ENCODE measurements at regions not wholly inside any gene's neighbourhood (a gene's known extent, or its start where the extent isn't known, plus 50 kb on each side); places are given as distances from the start of the nearest gene placed in this dataset.

DNA sequence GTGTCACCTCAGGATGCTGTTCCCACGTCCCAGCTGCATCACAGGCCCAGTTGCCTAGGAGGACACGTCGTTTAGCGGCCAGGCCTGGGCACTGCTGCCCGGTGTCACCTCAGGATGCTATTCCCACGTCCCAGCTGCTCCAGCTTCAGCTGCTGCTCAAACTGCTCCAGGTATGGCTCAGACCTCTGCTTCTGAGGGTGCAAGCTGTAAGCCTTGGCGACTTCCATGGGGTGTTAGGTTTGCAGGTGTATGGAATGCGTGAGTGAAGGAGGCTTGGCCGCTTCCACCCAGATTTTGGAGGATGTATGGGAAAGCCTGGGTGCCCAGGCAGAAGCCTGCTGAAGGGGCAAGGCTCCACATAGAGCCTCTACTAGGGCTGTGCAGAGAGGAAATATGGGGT is 205.3 kb upstream of the B3GAT1 start:
- ATAC-seq (no peak), DNase-seq (no peak)
- no peak overlapping the region for H3K4me3 ChIP-seq

GRCh38 chr11:134616038-134616437 is 204.0 kb upstream of the B3GAT1 start:
- TF ChIP-seq, protein P1, sequence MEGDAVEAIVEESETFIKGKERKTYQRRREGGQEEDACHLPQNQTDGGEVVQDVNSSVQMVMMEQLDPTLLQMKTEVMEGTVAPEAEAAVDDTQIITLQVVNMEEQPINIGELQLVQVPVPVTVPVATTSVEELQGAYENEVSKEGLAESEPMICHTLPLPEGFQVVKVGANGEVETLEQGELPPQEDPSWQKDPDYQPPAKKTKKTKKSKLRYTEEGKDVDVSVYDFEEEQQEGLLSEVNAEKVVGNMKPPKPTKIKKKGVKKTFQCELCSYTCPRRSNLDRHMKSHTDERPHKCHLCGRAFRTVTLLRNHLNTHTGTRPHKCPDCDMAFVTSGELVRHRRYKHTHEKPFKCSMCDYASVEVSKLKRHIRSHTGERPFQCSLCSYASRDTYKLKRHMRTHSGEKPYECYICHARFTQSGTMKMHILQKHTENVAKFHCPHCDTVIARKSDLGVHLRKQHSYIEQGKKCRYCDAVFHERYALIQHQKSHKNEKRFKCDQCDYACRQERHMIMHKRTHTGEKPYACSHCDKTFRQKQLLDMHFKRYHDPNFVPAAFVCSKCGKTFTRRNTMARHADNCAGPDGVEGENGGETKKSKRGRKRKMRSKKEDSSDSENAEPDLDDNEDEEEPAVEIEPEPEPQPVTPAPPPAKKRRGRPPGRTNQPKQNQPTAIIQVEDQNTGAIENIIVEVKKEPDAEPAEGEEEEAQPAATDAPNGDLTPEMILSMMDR (IDR thresholded peaks at IDR 0.05) = no peak
- Histone ChIP-seq H3K4me3 (no peak overlapping the region), H3K36me3 (no peaks in the 10 kb centered on the region), H3K27ac (no peak overlapping the region), H3K9me3 (no peaks in the 10 kb centered on the region), H3K4me1 (no peaks in the 10 kb centered on the region), H3K27me3 (peaks cover 16% of the 10 kb centered on the region)
- ATAC-seq (no peak), DNase-seq (no peak)
- intact Hi-C loops (cut with DNase I) = no loop called here

More for the DNA sequence above, 205.3 kb upstream of the B3GAT1 start:
- H3K4me1 ChIP-seq = no peaks in the 10 kb centered on the region
- peaks cover 11% of the 10 kb centered on the region for H3K27me3 ChIP-seq
- no peaks in the 10 kb centered on the region for H3K9me3 ChIP-seq
- H3K27ac ChIP-seq = no peak overlapping the region
- TF ChIP-seq, protein P1 (IDR thresholded peaks at IDR 0.05) = no peak
- intact Hi-C loops (cut with DNase I) = no loop called here
- no peaks in the 10 kb centered on the region for H3K36me3 ChIP-seq

GRCh38 chr11:134615041-134615615 is 203.1 kb upstream of the B3GAT1 start:
- TF ChIP-seq, protein P1 (IDR thresholded peaks at IDR 0.05) = no peak

GRCh38 chr11:134614141-134614540 is 202.1 kb upstream of the B3GAT1 start:
- Histone ChIP-seq H3K27me3 (peaks cover 31% of the 10 kb centered on the region), H3K36me3 (no peaks in the 10 kb centered on the region), H3K9me3 (no peaks in the 10 kb centered on the region), H3K4me1 (no peaks in the 10 kb centered on the region), H3K4me3 (no peak overlapping the region), H3K27ac (no peak overlapping the region)
- no peak for DNase-seq
- intact Hi-C loops (cut with DNase I) = no loop called here
- TF ChIP-seq, protein P1 (IDR thresholded peaks at IDR 0.05) = no peak
- no peak for ATAC-seq

More at GRCh38 chr11:134615041-134615615, 203.1 kb upstream of the B3GAT1 start:
- H3K4me1 ChIP-seq = no peaks in the 10 kb centered on the region
- peaks cover 23% of the 10 kb centered on the region for H3K27me3 ChIP-seq
- DNase-seq (no peak), ATAC-seq (no peak)
- H3K27ac ChIP-seq = no peak overlapping the region
- intact Hi-C loops (cut with DNase I) = no loop called here
- H3K9me3 ChIP-seq = no peaks in the 10 kb centered on the region
- no peak overlapping the region for H3K4me3 ChIP-seq
- H3K36me3 ChIP-seq = no peaks in the 10 kb centered on the region

GRCh38 chr11:134613646-134614045 is 201.6 kb upstream of the B3GAT1 start:
- intact Hi-C loops (cut with DNase I) = no loop called here
- Histone ChIP-seq H3K36me3 (no peaks in the 10 kb centered on the region), H3K4me3 (no peak overlapping the region), H3K9me3 (no peaks in the 10 kb centered on the region), H3K4me1 (no peaks in the 10 kb centered on the region), H3K27ac (no peak overlapping the region), H3K27me3 (peaks cover 31% of the 10 kb centered on the region)
- TF ChIP-seq, protein P1 (IDR thresholded peaks at IDR 0.05) = no peak
- DNase-seq = no peak
- ATAC-seq = no peak

Measured in upper lobe of right lung (tissue), 1 donor.